ENCODE measurements at regions not wholly inside any gene's neighbourhood (a gene's known extent, or its start where the extent isn't known, plus 50 kb on each side); places are given as distances from the start of the nearest gene placed in this dataset.

DNA sequence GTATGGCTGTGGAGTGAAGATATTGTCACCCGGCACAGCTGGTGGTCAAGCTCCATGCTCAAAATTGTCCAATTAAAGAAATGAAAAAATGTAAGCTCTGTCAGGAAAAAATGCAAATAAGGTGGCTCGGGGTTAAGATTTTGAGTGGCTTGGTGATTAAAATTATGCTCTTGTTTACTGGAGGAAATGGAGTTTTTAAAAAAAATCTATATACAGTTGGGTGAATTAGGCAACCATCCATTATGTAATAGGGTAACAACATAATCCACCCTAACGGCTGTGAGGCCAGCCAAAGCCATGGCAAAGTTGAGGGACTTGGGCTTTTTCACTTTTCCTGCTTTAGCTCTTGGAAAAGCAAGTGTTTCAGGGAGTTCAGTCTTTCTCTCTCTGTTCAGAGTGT is 260.8 kb upstream of the HABP2 start:
- TF ChIP-seq, protein P1, sequence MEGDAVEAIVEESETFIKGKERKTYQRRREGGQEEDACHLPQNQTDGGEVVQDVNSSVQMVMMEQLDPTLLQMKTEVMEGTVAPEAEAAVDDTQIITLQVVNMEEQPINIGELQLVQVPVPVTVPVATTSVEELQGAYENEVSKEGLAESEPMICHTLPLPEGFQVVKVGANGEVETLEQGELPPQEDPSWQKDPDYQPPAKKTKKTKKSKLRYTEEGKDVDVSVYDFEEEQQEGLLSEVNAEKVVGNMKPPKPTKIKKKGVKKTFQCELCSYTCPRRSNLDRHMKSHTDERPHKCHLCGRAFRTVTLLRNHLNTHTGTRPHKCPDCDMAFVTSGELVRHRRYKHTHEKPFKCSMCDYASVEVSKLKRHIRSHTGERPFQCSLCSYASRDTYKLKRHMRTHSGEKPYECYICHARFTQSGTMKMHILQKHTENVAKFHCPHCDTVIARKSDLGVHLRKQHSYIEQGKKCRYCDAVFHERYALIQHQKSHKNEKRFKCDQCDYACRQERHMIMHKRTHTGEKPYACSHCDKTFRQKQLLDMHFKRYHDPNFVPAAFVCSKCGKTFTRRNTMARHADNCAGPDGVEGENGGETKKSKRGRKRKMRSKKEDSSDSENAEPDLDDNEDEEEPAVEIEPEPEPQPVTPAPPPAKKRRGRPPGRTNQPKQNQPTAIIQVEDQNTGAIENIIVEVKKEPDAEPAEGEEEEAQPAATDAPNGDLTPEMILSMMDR (IDR thresholded peaks at IDR 0.05; ENCODE audit: low read depth, low read length) = no peak
- no peak for TF ChIP-seq EZH2phosphoT487 (IDR thresholded peaks at IDR 0.05; ENCODE audit: low read depth)
- H3K27me3 ChIP-seq (ENCODE audit: low read depth, low read length) = no peaks in the 10 kb centered on the region; the same call in 1 of the 2 replicates
- no peaks in the 10 kb centered on the region for H3K36me3 ChIP-seq (replicated peaks; ENCODE audit: low read depth, low read length)

DNA sequence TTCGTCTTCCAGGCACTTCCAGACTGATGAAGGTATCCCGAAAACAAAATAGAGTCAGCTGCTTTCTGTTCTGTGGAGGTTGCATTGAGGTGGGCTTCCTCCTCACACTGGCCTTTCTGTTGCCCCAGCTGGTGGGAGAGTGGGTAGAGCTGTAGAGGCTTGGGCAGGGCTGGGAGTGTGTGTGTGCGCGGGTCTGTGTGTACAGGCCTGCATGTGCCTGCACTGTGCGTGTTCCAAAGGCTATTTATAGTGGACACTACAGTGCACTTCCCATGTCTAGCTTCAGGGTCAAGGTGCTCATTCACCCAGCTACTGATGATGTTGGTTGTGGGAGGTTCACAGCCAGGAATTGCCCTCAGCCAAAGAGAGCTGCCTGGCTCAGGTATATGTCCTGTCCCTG is 260.1 kb upstream of the HABP2 start:
- no peaks in the 10 kb centered on the region for H3K79me2 ChIP-seq (ENCODE audit: low read length)
- no peak overlapping the region for H3K4me2 ChIP-seq (ENCODE audit: low read length)
- H3K27me3 ChIP-seq (ENCODE audit: low read depth, low read length) = no peaks in the 10 kb centered on the region; the same call in 1 of the 2 replicates
- no peak for TF ChIP-seq EZH2phosphoT487 (IDR thresholded peaks at IDR 0.05; ENCODE audit: low read depth)
- TF ChIP-seq, protein P1 (IDR thresholded peaks at IDR 0.05; ENCODE audit: low read depth, low read length) = no peak
- no peak overlapping the region for H3K9ac ChIP-seq (ENCODE audit: low read length)
- H4K20me1 ChIP-seq (ENCODE audit: insufficient read depth, low read length) = no peaks in the 10 kb centered on the region
- no peaks in the 10 kb centered on the region for H3K36me3 ChIP-seq (replicated peaks; ENCODE audit: low read depth, low read length)
- no peak overlapping the region for H3K4me3 ChIP-seq (ENCODE audit: low read length)
- H3K9me3 ChIP-seq (ENCODE audit: insufficient read depth, low read length) = no peaks in the 10 kb centered on the region
- H2AFZ ChIP-seq (ENCODE audit: low read depth, low read length) = no peak overlapping the region
- no peak overlapping the region for H3K27ac ChIP-seq (ENCODE audit: low read length)
- H3K4me1 ChIP-seq (ENCODE audit: low read length) = no peaks in the 10 kb centered on the region

More for the DNA sequence above, 260.8 kb upstream of the HABP2 start:
- no peak overlapping the region for H3K9ac ChIP-seq (ENCODE audit: low read length)
- H3K79me2 ChIP-seq (ENCODE audit: low read length) = no peaks in the 10 kb centered on the region
- no peak overlapping the region for H3K27ac ChIP-seq (ENCODE audit: low read length)
- H3K4me1 ChIP-seq (ENCODE audit: low read length) = no peaks in the 10 kb centered on the region
- H3K4me2 ChIP-seq (ENCODE audit: low read length) = no peak overlapping the region
- H4K20me1 ChIP-seq (ENCODE audit: insufficient read depth, low read length) = no peaks in the 10 kb centered on the region
- no peak overlapping the region for H2AFZ ChIP-seq (ENCODE audit: low read depth, low read length)
- H3K9me3 ChIP-seq (ENCODE audit: insufficient read depth, low read length) = no peaks in the 10 kb centered on the region
- no peak overlapping the region for H3K4me3 ChIP-seq (ENCODE audit: low read length)

GRCh38 chr10:113293167-113293566 is 259.7 kb upstream of the HABP2 start:
- no peaks in the 10 kb centered on the region; the same call in 1 of the 2 replicates for H3K27me3 ChIP-seq (ENCODE audit: low read depth, low read length)
- no peaks in the 10 kb centered on the region for H4K20me1 ChIP-seq (ENCODE audit: insufficient read depth, low read length)
- no peaks in the 10 kb centered on the region for H3K4me1 ChIP-seq (ENCODE audit: low read length)
- no peaks in the 10 kb centered on the region for H3K36me3 ChIP-seq (replicated peaks; ENCODE audit: low read depth, low read length)
- no peak overlapping the region for H3K27ac ChIP-seq (ENCODE audit: low read length)
- no peak overlapping the region for H3K4me3 ChIP-seq (ENCODE audit: low read length)
- no peak overlapping the region for H3K4me2 ChIP-seq (ENCODE audit: low read length)
- no peak for TF ChIP-seq EZH2phosphoT487 (IDR thresholded peaks at IDR 0.05; ENCODE audit: low read depth)
- TF ChIP-seq, protein P1 (IDR thresholded peaks at IDR 0.05; ENCODE audit: low read depth, low read length) = no peak
- no peaks in the 10 kb centered on the region for H3K79me2 ChIP-seq (ENCODE audit: low read length)
- H3K9me3 ChIP-seq (ENCODE audit: insufficient read depth, low read length) = no peaks in the 10 kb centered on the region
- no peak overlapping the region for H2AFZ ChIP-seq (ENCODE audit: low read depth, low read length)
- H3K9ac ChIP-seq (ENCODE audit: low read length) = no peak overlapping the region

GRCh38 chr10:113294868-113295267 is 258.0 kb upstream of the HABP2 start:
- no peaks in the 10 kb centered on the region; the same call in 1 of the 2 replicates for H3K27me3 ChIP-seq (ENCODE audit: low read depth, low read length)
- H4K20me1 ChIP-seq (ENCODE audit: insufficient read depth, low read length) = no peaks in the 10 kb centered on the region
- H3K9ac ChIP-seq (ENCODE audit: low read length) = no peak overlapping the region
- H2AFZ ChIP-seq (ENCODE audit: low read depth, low read length) = no peak overlapping the region
- no peaks in the 10 kb centered on the region for H3K9me3 ChIP-seq (ENCODE audit: insufficient read depth, low read length)
- no peaks in the 10 kb centered on the region for H3K36me3 ChIP-seq (replicated peaks; ENCODE audit: low read depth, low read length)
- TF ChIP-seq, protein P1 (IDR thresholded peaks at IDR 0.05; ENCODE audit: low read depth, low read length) = no peak
- no peak for TF ChIP-seq EZH2phosphoT487 (IDR thresholded peaks at IDR 0.05; ENCODE audit: low read depth)
- H3K4me3 ChIP-seq (ENCODE audit: low read length) = no peak overlapping the region
- H3K4me1 ChIP-seq (ENCODE audit: low read length) = no peaks in the 10 kb centered on the region
- H3K27ac ChIP-seq (ENCODE audit: low read length) = no peak overlapping the region
- no peaks in the 10 kb centered on the region for H3K79me2 ChIP-seq (ENCODE audit: low read length)
- H3K4me2 ChIP-seq (ENCODE audit: low read length) = no peak overlapping the region

All from OCI-LY3 (cell line).